Activated B cell treated with CpG ODN at 0.5 μM for 24 hours (primary cell): ENCODE measurements at regions not wholly inside any gene's neighbourhood (a gene's known extent, or its start where the extent isn't known, plus 50 kb on each side); places are given as distances from the start of the nearest gene placed in this dataset.

Source experiments
- ATAC-seq: fragments of 200-7000 bp; cut with Tn5 transposase; one replicate; pipeline ENCODE4 v1.10.0; 2021; ENCODE audit warnings: low read depth, mild to moderate bottlenecking, moderate library complexity
- CTCF ChIA-PET: fragments of 350-600 bp; sonication (Branson Sonifier 250); formaldehyde crosslinking; loops from one replicate; lab custom pipeline; 2021; ENCODE audit warnings: antibody characterized with exemption; lab: Charles Lee
- POLR2A ChIA-PET: fragments of 350-600 bp; sonication (Branson Sonifier 250); formaldehyde crosslinking; loops from one replicate; lab custom pipeline; 2021; ENCODE audit warnings: antibody characterized with exemption; lab: Charles Lee
- DNase-seq: peaks from one replicate; pipeline ENCODE4 v3.0.0; 2022
- H3K27ac Mint-ChIP-seq: one replicate; pipeline ENCODE4 v1.8.0; 2020; ENCODE audit warnings: mixed read lengths
- H3K27me3 Mint-ChIP-seq: one replicate; pipeline ENCODE4 v1.8.0; 2021; ENCODE audit warnings: mixed read lengths
- H3K36me3 Mint-ChIP-seq: one replicate; pipeline ENCODE4 v1.8.0; 2021; ENCODE audit warnings: low read depth, mixed read lengths
- H3K4me1 Mint-ChIP-seq: one replicate; pipeline ENCODE4 v1.8.0; 2021; ENCODE audit warnings: mixed read lengths
- H3K4me3 Mint-ChIP-seq: one replicate; pipeline ENCODE4 v1.8.0; 2020; ENCODE audit warnings: mild to moderate bottlenecking, mixed read lengths
- H3K9me3 Mint-ChIP-seq: one replicate; pipeline ENCODE4 v1.8.0; 2020; ENCODE audit warnings: mixed read lengths
- CTCF ChIP-seq: fragments of 200-600 bp; IDR thresholded peaks from one replicate; pipeline ENCODE4 v1.8.0; 2022; ENCODE audit warnings: antibody characterized with exemption, mild to moderate bottlenecking
- intact Hi-C: fragments of 100-400 bp; cut with micrococcal nuclease; formaldehyde crosslinking; loops from one replicate; pipeline ENCODE4 v1.15.1; 2024

- peaks cover 17% of the 10 kb centered on the region for H3K9me3 Mint-ChIP-seq
- no peak overlapping the region for H3K27ac Mint-ChIP-seq
- TF ChIP-seq CTCF: no peak
- no peaks in the 10 kb centered on the region for H3K4me1 Mint-ChIP-seq
- intact Hi-C loops: no loop called here
- no peaks in the 10 kb centered on the region for H3K36me3 Mint-ChIP-seq
- H3K27me3 Mint-ChIP-seq: no peaks in the 10 kb centered on the region
- H3K4me3 Mint-ChIP-seq: no peak overlapping the region
- ChIA-PET CTCF (no interaction called here), POLR2A (no interaction called here)
- DNase-seq (no peak), ATAC-seq (no peak)
Observed at GRCh38 chr9:11269036-11269435, 656.2 kb upstream of the PTPRD start.

GRCh38 chr9:11275158-11275695, 662.4 kb upstream of the PTPRD start:
- ATAC-seq: no peak
- no peak for TF ChIP-seq CTCF
- Mint-ChIP-seq H3K4me3 (no peak overlapping the region), H3K27ac (no peak overlapping the region), H3K36me3 (no peaks in the 10 kb centered on the region), H3K4me1 (no peaks in the 10 kb centered on the region), H3K27me3 (no peaks in the 10 kb centered on the region), H3K9me3 (peaks cover 4% of the 10 kb centered on the region)
- no peak for DNase-seq
- POLR2A ChIA-PET: no interaction called here
- CTCF ChIA-PET: no interaction called here
- intact Hi-C loops: no loop called here

GRCh38 chr9:11312966-11313365, 700.2 kb upstream of the PTPRD start:
- TF ChIP-seq CTCF: no peak
- POLR2A ChIA-PET: no interaction called here
- no peak overlapping the region for H3K27ac Mint-ChIP-seq
- DNase-seq (no peak), ATAC-seq (no peak)
- no peaks in the 10 kb centered on the region for H3K4me1 Mint-ChIP-seq
- peaks cover 9% of the 10 kb centered on the region for H3K9me3 Mint-ChIP-seq
- no peaks in the 10 kb centered on the region for H3K36me3 Mint-ChIP-seq
- CTCF ChIA-PET: no interaction called here
- H3K4me3 Mint-ChIP-seq: no peak overlapping the region
- intact Hi-C loops: no loop called here
- H3K27me3 Mint-ChIP-seq: no peaks in the 10 kb centered on the region

- H3K4me3 Mint-ChIP-seq: no peak overlapping the region
- CTCF ChIA-PET: interaction anchor here (0.5 kb wide), 1 partner anchor 1376 kb away, joined by 3 read pairs; no protein-coding TSS in a partner anchor
- no peak for DNase-seq
- H3K36me3 Mint-ChIP-seq: no peaks in the 10 kb centered on the region
- no peak overlapping the region for H3K27ac Mint-ChIP-seq
- intact Hi-C loops: no loop called here
- H3K4me1 Mint-ChIP-seq: no peaks in the 10 kb centered on the region
- TF ChIP-seq CTCF: no peak
- H3K9me3 Mint-ChIP-seq: no peaks in the 10 kb centered on the region
- no peak for ATAC-seq
- no peaks in the 10 kb centered on the region for H3K27me3 Mint-ChIP-seq
- POLR2A ChIA-PET: no interaction called here
Observed at GRCh38 chr9:11318946-11319345, 706.1 kb upstream of the PTPRD start.

- ATAC-seq (no peak), DNase-seq (no peak)
- Mint-ChIP-seq H3K4me3 (no peak overlapping the region), H3K36me3 (no peaks in the 10 kb centered on the region), H3K27me3 (no peaks in the 10 kb centered on the region), H3K27ac (no peak overlapping the region), H3K4me1 (no peaks in the 10 kb centered on the region), H3K9me3 (peaks cover 2% of the 10 kb centered on the region)
- CTCF ChIA-PET: interaction anchor here (0.5 kb wide), 1 partner anchor 1377 kb away, joined by 3 read pairs; no protein-coding TSS in a partner anchor
- TF ChIP-seq CTCF: no peak
- POLR2A ChIA-PET: no interaction called here
- intact Hi-C loops: no loop called here
Observed at GRCh38 chr9:11319538-11319937, 706.7 kb upstream of the PTPRD start.
